GDM1 (cell line): ENCODE measurements at regions not wholly inside any gene's neighbourhood (a gene's known extent, or its start where the extent isn't known, plus 50 kb on each side); places are given as distances from the start of the nearest gene placed in this dataset.

Experiments used
- DNase-seq: peaks from one replicate; lab custom pipeline; 2025; lab: John Stamatoyannopoulos, UW

DNA sequence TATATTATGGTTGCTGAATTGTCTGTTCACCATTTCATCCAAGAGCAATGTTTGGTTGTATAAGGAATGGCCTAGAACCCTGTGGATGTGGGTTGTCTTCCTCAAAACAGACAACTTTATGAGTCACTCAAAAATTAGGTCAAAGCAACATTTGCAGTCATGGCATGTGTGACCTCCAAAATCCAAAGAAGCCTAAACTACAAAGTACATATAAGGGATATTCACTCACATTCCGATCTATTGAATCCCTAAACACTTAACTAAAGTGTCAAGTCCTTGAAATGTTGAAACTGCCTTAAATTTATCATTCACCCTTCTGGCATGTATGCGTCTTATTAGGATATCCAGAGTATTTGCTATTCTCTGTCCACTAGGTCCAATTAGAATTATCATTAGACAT, 491.5 kb downstream of the NUF2 start:
- no peak for DNase-seq

DNA sequence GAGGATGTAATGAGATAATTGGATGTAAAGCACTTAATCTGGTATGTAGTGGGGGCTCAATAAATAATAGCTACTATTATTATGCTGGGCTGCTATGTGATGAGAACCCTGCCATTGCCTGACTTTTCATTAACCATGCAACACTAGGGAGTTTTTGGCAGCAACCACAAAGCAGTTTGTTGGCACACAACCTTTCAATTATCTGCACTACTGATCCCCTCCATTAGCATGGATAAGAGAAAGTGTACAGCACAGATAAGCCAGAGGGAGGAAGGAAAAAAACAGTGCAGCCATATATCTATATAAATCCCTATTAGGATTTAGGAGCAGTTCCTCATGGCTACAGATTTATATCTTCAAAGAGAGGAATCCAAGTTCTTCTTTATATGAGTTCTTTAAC, 498.5 kb downstream of the NUF2 start:
- no peak for DNase-seq

DNA sequence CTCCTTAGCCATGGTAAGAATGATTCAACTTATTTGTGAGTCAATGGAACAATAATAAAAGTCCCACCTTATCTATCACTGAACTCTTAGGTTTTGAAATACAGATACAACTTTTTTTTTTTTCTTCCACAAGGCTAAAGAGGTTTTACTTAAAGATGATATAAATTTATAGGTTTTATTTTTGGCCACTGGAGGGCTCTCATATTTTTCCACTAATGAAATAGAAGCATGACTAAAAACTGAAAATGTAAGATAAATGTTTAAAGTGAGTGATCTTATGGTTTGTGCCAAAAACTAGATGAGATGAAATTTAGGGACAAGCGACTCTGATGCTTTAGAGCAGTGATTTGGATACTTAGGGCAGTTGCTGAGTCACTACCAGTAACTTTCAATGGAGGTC, 499.0 kb downstream of the NUF2 start:
- DNase-seq = no peak

DNA sequence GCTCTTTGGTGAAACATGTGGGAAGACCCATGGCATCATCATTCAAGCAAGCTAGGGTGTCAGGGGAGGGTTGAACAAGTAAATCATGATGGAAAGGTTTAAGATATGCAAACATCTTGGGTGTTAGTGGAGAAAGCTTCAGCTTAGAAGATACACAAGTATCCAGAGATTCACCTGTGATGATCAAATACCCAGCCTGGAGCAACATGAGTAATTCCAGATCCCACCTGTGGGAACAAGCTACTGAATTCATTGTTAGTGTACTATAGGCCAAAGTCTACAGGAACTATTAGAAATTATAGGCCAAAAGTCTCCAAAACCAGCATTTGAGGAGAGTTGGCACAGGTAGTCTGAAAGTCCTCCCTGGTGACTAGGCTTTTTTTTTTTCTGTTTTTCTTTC, 499.9 kb downstream of the NUF2 start:
- DNase-seq = no peak

DNA sequence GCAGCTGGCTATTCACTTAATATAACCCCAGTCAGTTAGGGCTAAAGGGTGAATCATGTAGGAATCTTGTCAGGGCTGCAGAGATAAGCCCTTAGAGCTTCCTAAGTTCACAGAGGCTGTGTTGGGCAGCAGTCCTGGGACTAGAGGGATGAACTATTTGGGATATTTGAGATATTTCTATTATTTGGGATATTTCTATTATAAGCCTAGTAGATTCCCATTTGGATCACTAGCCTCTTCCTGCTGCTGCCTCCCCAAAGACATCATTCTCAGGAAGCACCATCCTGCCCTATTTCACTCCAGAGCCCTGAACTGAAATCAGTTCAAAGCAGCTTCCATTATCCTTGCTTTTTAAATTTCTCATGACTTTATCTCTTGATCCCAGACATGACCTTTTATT, 501.3 kb downstream of the NUF2 start:
- DNase-seq = no peak

DNA sequence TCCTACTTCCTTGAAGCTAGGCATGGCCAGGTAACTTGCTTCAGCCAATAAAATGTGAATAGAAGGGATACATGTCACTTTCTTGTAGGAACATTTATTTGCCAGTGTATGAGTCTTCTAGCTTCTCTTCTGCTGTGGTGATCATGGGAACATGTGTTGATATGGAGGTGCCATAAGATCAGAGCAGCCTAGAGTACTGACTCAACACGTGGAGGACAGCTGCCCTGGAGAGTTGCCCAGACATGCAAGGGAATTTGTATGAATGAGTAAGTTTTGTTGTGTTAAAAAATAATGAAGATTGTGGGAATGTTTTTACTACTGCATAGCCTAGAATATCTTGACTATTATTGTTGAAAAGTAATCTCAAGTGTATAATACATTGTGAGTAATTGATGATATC, 502.3 kb downstream of the NUF2 start:
- DNase-seq = no peak

DNA sequence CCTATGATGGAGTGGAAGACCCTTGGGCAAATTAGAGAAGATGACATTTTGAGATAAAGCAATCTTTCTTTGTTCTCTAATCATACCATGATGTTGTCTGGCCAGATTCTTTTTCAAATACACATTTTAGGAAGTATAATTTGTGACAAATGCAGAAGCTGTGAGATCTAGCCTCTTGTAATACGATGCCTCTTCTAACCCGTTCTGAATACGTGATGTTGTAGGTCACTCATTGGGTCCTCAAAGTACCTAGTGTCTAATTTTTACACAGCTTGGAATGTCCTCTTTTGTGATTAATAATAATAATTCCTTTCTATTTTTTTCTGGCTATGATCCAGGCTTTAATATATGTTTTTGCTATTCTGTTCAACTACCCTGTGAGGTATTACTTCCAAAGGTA, 502.7 kb downstream of the NUF2 start:
- DNase-seq = no peak

DNA sequence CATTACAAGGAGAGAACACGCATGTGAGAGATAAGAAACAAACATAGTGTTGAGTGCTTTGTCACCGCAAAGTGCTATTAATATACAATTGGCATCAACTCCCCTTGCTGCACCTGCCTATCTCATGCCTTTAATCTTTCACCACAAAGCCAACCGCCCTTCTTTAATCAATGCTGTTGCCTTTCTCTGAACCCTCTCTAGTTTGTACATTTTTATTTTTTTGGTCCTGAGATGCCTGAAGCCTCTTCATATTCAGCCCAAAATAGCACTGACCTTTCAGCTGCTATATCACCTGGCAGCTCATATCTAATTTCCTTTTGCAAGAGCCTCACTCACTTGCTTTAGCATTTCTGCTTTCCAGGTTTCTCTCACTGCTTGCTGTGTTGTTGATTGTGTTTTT, 504.7 kb downstream of the NUF2 start:
- DNase-seq = no peak

DNA sequence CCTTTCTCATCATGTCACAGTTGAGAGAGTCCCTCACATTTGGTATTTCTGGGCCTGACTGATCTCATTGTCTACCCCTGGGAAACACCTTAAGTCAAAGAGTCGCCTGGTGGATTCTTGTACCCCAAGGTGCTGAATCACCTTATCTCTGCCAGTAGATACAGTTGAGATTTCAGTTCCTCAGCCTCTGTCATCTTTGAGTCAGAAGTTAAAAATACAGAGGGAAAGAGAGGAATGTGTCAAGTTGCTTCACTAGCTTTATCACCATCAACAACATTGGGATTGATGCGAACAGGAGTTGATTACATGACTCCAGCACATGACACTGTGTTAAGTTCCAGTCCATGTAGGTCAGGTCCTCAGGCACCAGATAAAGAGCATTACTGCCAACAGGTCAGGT, 513.0 kb downstream of the NUF2 start:
- DNase-seq = no peak

DNA sequence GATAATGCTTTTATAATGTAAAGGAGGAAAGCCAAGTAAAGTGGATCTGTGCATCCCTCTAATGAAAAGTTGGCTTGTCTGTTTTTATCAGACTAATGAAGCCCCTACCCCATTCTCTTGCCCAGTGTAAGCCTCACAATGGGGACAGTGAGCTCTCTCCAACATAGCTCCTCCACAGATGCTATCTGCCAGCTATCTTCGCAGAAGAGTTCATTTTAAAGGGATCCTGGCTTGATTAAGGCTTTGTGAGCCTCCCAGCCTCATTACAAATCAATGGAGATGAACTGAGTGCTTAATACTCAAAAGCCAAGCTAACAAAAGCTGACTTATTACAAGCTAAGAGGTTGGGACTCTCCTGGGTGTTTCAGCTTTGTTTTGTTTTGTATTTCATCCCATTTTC, 514.7 kb downstream of the NUF2 start:
- DNase-seq = no peak

DNA sequence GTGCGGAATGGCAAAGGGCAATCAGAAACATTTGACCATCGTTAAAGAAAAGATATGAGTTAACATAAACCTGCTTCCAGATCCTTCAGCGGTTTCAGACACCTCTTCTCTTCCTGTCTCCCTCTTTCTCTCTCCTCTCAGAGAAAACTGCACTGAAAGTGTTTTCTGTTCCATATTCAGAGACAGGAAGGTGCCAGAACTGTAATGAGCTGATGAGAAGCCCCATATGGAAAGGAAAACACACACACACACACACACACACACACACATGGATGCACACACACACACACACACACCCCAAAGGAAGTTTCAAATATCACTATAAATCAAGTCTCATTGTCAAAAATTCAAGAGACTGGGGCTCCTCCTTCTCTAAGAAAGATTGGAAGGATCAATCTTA, 515.5 kb downstream of the NUF2 start:
- no peak for DNase-seq

DNA sequence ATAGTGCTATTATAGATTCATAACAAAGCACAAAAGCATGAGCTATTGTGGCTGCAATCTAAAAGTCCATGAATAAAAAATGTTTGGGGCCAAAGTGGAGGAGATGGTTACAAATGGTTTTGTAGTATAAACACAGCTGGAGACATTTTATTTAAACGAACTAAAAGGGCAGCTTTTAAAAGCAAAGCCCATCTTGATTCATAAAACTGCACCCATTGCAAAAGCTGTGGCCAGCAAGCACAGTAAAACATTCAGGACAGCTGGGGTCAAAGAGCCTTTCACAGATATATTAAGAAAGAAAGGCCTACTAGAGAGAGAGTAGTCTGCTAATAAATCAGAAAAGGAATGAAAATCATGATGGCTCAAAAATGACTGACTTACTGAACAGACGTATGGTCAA, 520.8 kb downstream of the NUF2 start:
- DNase-seq = no peak

DNA sequence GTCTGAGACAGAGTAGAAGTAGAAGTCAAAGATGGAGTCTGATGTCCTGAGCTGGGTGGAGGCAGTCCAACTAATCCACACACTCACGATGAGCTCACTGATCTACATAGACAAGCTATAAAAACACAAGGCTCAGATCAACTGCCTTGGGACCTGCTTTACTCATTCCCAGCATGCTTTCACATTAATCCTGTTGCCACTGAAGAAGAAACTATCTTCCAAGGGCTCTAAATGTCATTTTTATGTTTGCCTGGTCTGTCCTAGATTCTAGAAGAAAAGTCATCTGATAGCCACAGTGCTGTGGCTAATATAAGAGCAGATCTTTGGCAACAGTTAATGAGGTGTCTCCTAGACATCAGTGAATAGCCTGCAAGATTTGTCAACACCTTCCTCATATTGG, 522.7 kb downstream of the NUF2 start:
- DNase-seq = no peak

DNA sequence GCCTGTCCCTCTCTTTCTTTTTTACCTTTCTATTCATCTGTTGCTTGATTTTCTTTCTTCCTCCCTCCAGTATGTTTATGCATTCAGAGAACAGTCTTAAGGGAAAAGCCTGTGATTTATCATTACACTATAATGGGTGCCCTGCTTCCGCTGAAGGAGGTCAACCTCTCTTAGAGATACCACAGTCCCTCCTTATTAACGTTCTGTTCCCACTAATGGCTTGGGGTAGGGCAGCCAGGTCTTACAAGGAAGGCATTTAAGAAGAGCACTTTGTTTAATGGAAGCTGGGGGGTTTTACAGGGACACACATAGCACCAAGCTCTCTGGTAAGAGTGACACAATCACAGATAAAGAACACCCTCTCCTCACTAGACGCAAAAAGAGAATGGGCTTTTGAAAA, 523.5 kb downstream of the NUF2 start:
- DNase-seq = no peak

DNA sequence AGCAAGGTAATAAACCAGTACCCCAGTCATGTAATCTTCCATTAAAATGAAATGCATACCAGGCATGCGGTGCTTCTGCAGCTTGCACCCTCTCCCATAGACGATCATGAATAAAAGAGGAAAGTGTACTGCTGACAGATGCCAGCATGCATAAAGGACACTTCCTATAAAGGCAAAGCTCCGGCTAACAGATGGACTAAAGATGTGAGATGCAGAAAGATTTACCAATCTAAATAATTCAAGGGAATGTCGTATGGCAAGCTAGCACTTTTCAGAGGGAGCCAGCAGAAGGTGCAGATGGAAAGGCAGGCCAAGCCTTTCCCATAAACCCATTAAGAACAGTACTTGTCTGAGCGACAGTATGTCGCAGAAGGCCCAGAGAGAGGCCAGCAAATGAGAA, 542.0 kb downstream of the NUF2 start:
- DNase-seq = no peak

DNA sequence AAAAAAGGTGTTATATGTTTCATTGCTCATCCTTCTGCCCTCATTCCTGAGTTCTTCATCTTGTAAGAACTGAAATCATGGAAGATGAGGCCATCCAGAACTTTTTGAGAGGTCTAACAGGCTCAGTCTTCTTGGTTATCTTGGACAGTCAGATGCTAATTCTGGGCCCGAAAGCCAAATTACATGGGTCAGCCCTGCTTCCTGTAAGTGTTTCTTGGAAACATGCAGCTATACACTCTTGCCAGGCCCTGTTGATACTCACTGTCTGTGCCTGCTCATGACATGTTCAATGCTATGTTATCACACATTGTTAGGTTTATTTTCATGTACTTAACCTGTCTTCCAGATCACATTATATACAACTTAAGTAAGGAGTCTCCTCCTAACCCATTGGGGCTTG, 542.5 kb downstream of the NUF2 start:
- no peak for DNase-seq

DNA sequence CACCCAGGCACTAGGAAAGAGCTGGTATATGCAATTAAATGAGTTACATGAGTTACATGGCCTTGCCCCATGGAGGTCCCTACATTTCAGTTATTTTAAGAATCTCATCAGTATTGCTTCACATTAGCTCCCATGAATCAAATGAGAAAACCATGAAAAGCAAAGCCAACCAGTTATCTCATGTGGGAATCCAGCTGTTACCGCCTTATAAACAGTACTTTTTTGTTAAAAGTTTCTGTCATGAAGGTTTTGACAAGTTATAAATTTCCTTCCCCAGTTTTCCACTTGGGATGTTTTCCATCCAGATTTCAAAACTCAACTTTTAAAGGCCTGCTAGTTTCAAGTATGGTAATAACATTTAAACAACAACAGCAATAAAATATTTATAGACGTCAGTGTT, 544.8 kb downstream of the NUF2 start:
- no peak for DNase-seq

DNA sequence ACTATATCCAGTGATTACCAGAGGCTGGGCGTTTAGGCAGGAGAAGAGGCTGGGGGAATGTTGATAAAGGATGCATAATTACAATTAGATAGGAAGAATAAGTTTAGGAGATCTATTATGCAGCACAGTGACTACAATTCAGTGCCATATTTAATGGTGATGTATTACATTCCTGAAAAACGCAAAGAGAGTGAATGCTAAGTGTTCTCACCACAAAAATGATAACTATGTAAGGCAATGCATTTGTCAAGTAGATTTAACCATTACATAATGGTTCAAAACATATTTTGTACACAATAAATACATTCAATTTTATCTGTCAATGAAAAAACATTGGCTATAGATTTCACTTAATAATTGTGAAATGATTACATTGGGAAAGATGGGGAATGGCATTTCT, 548.9 kb downstream of the NUF2 start:
- DNase-seq = no peak

DNA sequence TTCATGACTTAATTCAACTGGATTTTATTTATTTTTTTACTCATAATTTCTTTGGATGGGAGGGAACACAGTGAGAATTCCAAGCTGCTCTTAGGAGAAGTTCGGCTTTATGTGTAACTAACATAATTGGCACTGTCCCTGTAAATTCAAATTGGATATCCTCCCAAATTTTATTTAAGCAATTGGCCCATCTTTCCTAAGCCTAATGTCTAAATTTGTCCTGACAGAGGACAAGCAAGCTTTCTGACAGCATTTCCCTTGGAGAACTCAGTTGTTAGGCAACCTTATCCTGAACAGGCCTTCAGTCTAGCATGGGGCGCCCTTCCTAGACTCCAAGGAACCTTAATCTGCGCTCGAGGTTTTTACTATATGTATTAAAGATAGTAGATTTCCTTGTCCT, 550.3 kb downstream of the NUF2 start:
- DNase-seq = no peak

DNA sequence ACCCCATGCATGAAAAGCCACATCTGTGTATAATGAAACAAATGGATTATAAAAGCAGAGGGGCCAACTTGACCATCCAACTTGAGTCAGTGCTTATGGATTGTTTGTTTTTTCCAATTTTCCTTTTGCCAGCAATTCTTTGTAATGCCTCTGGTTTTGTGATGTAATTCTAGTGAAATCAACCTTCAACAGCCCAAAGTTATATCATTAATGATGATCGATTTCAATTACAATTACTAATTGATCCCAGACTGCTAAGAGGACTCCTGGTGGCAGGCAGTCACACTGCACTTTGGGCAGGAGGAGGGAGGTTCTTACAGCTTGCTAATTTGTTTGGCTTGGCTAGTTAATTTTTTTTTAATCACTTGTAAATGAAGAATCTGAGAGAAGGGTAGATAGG, 552.3 kb downstream of the NUF2 start:
- no peak for DNase-seq

DNA sequence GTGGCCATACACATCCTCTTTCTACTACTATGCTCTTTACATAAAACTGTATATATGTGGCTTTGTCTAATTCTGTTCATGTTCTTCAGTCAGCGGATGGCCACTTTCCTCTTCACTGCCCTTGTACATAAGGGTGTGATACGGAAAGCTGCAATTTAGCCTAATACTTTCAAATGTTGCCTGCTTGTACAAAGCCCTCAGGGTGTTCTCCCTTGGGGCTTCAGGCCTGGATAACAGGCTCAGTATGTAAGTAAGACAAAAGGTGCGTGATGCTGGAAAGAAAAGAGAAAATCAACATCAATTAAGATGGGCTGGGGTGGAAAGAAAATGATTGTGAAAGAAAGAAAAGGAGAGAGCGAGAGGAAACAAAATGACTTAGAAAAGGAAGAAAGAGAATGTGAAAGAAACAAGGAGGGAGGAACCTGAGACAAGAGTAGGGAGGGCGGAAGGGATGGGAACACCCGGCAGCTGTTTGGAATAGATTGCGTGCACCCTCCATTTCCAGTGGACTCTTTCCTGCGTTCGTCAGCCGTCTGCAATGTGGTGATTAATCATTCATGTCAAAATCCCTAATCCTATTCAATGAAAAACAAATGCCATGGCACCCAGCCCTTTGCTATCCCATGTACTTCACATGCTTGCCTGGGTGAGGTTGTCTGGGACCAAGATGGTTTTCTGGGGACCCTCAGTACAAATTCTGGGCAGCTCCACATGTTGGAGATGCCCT, 553.6 kb downstream of the NUF2 start:
- DNase-seq = no peak

DNA sequence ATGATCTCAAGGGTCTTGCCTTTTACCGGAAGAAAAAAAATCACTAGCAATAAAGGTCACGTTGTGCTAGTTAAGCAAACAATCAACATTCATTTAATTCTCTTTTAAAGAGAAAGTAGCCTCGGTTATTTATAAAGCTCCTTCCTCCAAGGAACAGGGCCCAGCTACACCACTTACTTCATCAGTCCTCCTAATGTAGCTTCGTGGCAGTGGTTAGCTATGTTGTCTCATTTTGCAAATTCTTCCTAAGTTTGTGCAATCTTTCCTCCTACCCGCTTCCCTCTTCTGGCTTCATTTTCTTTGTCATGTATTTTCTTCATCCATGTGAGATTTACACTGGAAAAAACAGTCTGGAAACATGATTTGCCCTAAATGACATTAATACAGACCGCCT, 554.2 kb downstream of the NUF2 start:
- no peak for DNase-seq

DNA sequence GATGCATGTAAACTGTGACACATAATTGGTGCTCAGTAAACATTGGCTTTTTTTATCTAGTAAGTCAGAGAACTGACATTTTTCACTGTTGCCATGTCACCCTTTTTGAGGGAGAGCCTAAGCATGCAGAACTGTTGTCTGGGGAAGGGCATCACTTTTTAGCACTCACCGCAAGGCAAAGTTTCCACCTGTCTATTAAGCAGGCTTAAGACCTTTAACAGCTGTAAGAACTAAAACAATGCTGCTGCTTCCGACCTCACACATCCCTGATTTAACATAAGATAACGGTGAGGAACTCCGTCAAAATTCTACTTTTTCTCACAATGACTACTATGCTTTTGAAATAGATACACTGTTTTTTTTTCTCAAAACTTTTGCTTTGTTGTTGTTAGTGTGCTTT, 554.8 kb downstream of the NUF2 start:
- DNase-seq = no peak

DNA sequence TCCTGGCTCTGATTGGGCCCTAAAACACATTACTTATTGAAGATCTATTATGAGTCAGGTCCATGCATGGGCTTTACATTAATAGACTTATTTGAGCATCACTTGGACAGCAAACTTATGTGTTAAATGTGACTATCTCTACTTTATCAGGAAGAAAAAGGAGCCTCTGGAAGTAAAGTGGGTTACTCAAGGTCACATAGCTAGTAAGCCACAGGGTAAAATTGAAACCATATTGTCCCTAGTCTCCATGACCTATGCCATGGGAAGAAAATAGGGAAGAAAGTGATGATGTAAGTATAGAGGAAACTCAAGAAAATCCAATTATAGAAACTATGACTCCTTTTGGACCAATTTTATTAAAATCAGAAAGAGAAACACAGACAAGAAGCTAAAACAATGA, 555.3 kb downstream of the NUF2 start:
- no peak for DNase-seq

DNA sequence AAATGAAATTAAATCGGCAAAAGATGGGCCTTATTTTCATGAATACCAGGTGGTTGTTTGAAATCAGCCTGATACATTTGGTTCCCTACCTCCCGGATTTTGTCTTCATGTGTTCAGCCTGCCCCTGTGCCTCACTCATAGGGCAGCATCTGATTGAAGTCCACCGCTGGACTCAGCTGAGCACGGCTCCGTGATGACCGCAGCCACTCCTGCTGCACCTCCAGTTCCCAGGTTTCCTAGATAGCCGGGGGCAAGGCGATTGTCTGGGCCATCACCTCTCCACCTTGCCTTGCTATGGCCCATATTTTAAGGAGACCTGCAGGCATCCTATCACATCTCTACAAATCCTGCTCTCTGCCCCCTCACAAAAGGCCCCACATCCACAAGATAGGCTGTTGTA, 563.8 kb downstream of the NUF2 start:
- no peak for DNase-seq
